ENCODE measurements at regions not wholly inside any gene's neighbourhood (a gene's known extent, or its start where the extent isn't known, plus 50 kb on each side); places are given as distances from the start of the nearest gene placed in this dataset.

- no peaks in the 10 kb centered on the region for H3K27me3 ChIP-seq (ENCODE audit: control insufficient read depth, insufficient read depth, low read length)
- no peak overlapping the region for H3K27ac ChIP-seq (ENCODE audit: low read length)
- no peaks in the 10 kb centered on the region for H3K9me3 ChIP-seq (ENCODE audit: control insufficient read depth, insufficient read depth, low read length)
- H3K4me3 ChIP-seq (ENCODE audit: low read length) = no peak overlapping the region
- no peaks in the 10 kb centered on the region for H3K36me3 ChIP-seq (ENCODE audit: control insufficient read depth, insufficient read depth, low read length)
- WGBS (ENCODE audit: insufficient coverage, insufficient read length) = no CpG with 5 or more reads among the region's 5 CpGs
- H3K4me1 ChIP-seq (ENCODE audit: control insufficient read depth, insufficient read depth, low read length) = no peaks in the 10 kb centered on the region
- DNase-seq (ENCODE audit: low read depth, low spot score) = no peak
Observed at GRCh38 chr2:186913870-186914269, 64.9 kb upstream of the ZSWIM2 start.

DNA sequence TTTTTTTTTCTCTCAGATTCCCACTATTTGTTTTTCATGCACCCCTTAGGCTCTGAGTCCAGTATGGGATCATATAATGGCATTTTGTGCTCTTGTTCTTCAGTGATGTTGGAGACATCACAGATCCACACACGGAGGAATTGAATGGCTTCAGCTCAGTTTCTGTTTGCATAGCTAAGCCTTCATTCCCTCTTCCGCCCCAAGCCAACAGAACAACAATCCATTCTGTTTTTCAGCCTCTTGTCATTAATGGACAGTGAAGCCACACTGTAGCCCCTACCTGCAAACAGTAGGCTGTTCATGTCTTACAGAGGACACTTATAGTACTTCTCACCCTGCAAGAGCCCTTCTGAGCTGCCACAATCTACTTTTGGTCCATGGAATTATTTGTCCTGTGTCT is 64.0 kb upstream of the ZSWIM2 start:
- Histone ChIP-seq H3K36me3 (ENCODE audit: control insufficient read depth, insufficient read depth, low read length) (no peaks in the 10 kb centered on the region), H3K27ac (ENCODE audit: low read length) (no peak overlapping the region), H3K27me3 (ENCODE audit: control insufficient read depth, insufficient read depth, low read length) (no peaks in the 10 kb centered on the region), H3K9me3 (ENCODE audit: control insufficient read depth, insufficient read depth, low read length) (no peaks in the 10 kb centered on the region), H3K4me3 (ENCODE audit: low read length) (no peak overlapping the region), H3K4me1 (ENCODE audit: control insufficient read depth, insufficient read depth, low read length) (no peaks in the 10 kb centered on the region)
- DNase-seq (ENCODE audit: low read depth, low spot score) = no peak
- WGBS (ENCODE audit: insufficient coverage, insufficient read length) = no CpG with 5 or more reads among the region's 2 CpGs

DNA sequence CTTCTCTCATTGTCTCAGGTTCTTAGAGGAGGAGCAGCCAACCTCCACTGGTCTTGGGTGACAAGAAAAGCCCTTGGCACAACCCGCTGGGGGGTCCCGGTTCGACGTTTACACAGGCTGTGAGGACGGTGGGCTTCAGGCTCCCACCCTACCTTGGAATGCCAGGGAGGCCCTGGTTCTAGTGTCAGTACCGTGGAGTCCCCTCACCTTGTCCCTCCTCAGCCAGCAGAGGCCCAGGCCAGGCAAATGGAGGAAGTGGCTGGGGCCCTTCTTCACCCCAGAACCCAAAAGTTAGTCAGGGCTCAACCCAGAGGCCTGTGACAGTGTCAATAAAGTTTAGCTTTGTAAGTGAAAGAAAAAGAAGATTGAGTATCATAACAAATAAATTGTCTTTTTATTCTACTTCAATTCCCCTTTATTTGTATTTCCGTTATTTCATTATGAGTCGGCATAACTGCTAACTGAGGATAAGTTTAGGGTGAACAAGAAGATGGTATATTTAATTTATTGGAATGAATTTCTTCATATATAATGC is 62.6 kb upstream of the ZSWIM2 start:
- Histone ChIP-seq H3K27ac (ENCODE audit: low read length) (no peak overlapping the region), H3K27me3 (ENCODE audit: control insufficient read depth, insufficient read depth, low read length) (no peaks in the 10 kb centered on the region), H3K36me3 (ENCODE audit: control insufficient read depth, insufficient read depth, low read length) (no peaks in the 10 kb centered on the region), H3K9me3 (ENCODE audit: control insufficient read depth, insufficient read depth, low read length) (no peaks in the 10 kb centered on the region), H3K4me1 (ENCODE audit: control insufficient read depth, insufficient read depth, low read length) (no peaks in the 10 kb centered on the region), H3K4me3 (ENCODE audit: low read length) (no peak overlapping the region)
- WGBS (ENCODE audit: insufficient coverage, insufficient read length) = 100% methylated on average over 1 of the region's 8 CpGs
- DNase-seq (ENCODE audit: low read depth, low spot score) = no peak

DNA sequence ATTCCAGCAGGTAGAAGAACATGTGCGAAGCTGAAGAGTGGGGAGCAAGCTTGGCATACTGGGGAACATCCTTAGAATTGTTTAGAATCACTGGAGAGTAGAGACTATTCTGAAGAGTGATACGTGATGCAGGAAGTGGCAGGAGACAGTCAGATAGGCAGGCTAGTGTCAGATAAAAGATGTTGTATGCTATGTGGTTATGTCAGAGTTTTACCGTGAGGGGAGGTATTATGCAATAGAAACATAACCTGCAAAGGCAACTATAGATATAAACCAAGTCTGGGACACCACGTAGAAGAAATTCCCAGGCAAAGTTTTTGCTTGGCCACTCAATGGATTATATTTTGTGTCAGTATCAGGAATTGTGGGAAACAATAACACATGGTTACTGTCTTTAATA is 62.0 kb upstream of the ZSWIM2 start:
- no peak overlapping the region for H3K4me3 ChIP-seq (ENCODE audit: low read length)
- WGBS (ENCODE audit: insufficient coverage, insufficient read length) = no CpG with 5 or more reads among the region's 4 CpGs
- H3K27me3 ChIP-seq (ENCODE audit: control insufficient read depth, insufficient read depth, low read length) = no peaks in the 10 kb centered on the region
- H3K9me3 ChIP-seq (ENCODE audit: control insufficient read depth, insufficient read depth, low read length) = no peaks in the 10 kb centered on the region
- H3K36me3 ChIP-seq (ENCODE audit: control insufficient read depth, insufficient read depth, low read length) = no peaks in the 10 kb centered on the region
- H3K4me1 ChIP-seq (ENCODE audit: control insufficient read depth, insufficient read depth, low read length) = no peaks in the 10 kb centered on the region
- H3K27ac ChIP-seq (ENCODE audit: low read length) = no peak overlapping the region
- DNase-seq (ENCODE audit: low read depth, low spot score) = no peak

DNA sequence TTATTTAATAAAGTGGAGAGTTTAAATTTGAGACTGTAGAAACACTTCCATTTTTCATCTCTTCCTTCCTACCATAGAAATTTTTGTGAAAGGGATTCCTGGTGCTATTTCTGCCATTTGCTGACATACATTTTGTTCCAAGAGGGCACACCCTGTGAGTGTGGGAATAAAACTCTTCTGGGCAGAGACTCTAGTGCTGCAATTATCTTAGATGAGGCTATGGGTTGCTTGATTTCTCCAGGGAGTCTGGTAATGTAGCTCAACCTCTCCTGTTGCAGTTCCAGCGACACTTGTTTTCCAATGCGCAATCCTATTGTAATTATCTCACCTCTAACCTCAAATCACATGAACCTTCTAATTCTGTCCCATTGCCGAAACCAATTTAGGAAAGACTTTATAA is 60.1 kb upstream of the ZSWIM2 start:
- Histone ChIP-seq H3K36me3 (ENCODE audit: control insufficient read depth, insufficient read depth, low read length) (no peaks in the 10 kb centered on the region), H3K9me3 (ENCODE audit: control insufficient read depth, insufficient read depth, low read length) (no peaks in the 10 kb centered on the region), H3K27ac (ENCODE audit: low read length) (no peak overlapping the region), H3K4me1 (ENCODE audit: control insufficient read depth, insufficient read depth, low read length) (no peaks in the 10 kb centered on the region), H3K27me3 (ENCODE audit: control insufficient read depth, insufficient read depth, low read length) (no peaks in the 10 kb centered on the region), H3K4me3 (ENCODE audit: low read length) (no peak overlapping the region)
- no peak for DNase-seq (ENCODE audit: low read depth, low spot score)
- WGBS (ENCODE audit: insufficient coverage, insufficient read length) = no CpG with 5 or more reads among the region's 3 CpGs

GRCh38 chr2:186907897-186908296 is 58.9 kb upstream of the ZSWIM2 start:
- no peak for DNase-seq (ENCODE audit: low read depth, low spot score)
- Histone ChIP-seq H3K9me3 (ENCODE audit: control insufficient read depth, insufficient read depth, low read length) (no peaks in the 10 kb centered on the region), H3K4me1 (ENCODE audit: control insufficient read depth, insufficient read depth, low read length) (no peaks in the 10 kb centered on the region), H3K27me3 (ENCODE audit: control insufficient read depth, insufficient read depth, low read length) (no peaks in the 10 kb centered on the region), H3K36me3 (ENCODE audit: control insufficient read depth, insufficient read depth, low read length) (no peaks in the 10 kb centered on the region), H3K27ac (ENCODE audit: low read length) (no peak overlapping the region), H3K4me3 (ENCODE audit: low read length) (no peak overlapping the region)
- no CpG with 5 or more reads among the region's 1 CpG for WGBS (ENCODE audit: insufficient coverage, insufficient read length)

DNA sequence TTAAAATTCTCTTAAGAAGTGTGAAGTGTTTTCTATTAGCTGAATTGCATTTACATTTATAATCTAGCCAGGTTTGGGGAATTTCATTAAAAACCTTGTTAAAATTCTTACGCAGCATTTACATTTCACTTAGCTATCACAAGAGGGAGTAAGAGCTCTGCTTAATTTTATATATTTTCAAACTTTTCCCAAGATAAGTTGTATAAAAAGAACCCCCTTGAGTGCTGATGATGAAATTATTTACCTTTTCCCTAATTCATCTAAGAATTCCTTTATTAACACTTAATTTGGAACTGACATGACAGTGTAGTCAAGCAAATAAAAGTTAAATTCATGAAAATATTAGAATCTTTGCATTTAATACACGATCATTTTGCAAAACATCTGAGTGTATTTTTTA is 54.2 kb upstream of the ZSWIM2 start:
- Histone ChIP-seq H3K27ac (ENCODE audit: low read length) (no peak overlapping the region), H3K9me3 (ENCODE audit: control insufficient read depth, insufficient read depth, low read length) (no peaks in the 10 kb centered on the region), H3K27me3 (ENCODE audit: control insufficient read depth, insufficient read depth, low read length) (no peaks in the 10 kb centered on the region), H3K4me1 (ENCODE audit: control insufficient read depth, insufficient read depth, low read length) (no peaks in the 10 kb centered on the region), H3K4me3 (ENCODE audit: low read length) (no peak overlapping the region), H3K36me3 (ENCODE audit: control insufficient read depth, insufficient read depth, low read length) (no peaks in the 10 kb centered on the region)
- DNase-seq (ENCODE audit: low read depth, low spot score) = no peak
- WGBS (ENCODE audit: insufficient coverage, insufficient read length) = no CpG with 5 or more reads among the region's 2 CpGs

All from iPS DF 6.9 (cell line).